ENCODE measurements at regions not wholly inside any gene's neighbourhood (a gene's known extent, or its start where the extent isn't known, plus 50 kb on each side); places are given as distances from the start of the nearest gene placed in this dataset.

- TF ChIP-seq RAD21 (IDR thresholded peaks at IDR 0.05; ENCODE audit: low read depth) (no peak), CREB1 (IDR thresholded peaks at IDR 0.05; ENCODE audit: low read depth) (no peak), TEAD4 (IDR thresholded peaks at IDR 0.05) (no peak), NFIC (IDR thresholded peaks at IDR 0.05) (no peak), YY1 (IDR thresholded peaks at IDR 0.05; ENCODE audit: low read depth) (no peak), EP300 (IDR thresholded peaks at IDR 0.05; ENCODE audit: borderline replicate concordance) (no peak), TAF1 (IDR thresholded peaks at IDR 0.05; ENCODE audit: low read depth) (no peak), MAX (IDR thresholded peaks at IDR 0.05) (no peak), FOXM1 (IDR thresholded peaks at IDR 0.05; ENCODE audit: borderline replicate concordance, low read depth) (no peak), ZBTB7A (IDR thresholded peaks at IDR 0.05; ENCODE audit: low read depth) (no peak), EGR1 (IDR thresholded peaks at IDR 0.05) (no peak), TCF12 (IDR thresholded peaks at IDR 0.05; ENCODE audit: low read depth) (no peak), CEBPB (IDR thresholded peaks at IDR 0.05) (no peak), REST (IDR thresholded peaks at IDR 0.05; ENCODE audit: low read depth) (no peak)
- TF ChIP-seq, protein P1, sequence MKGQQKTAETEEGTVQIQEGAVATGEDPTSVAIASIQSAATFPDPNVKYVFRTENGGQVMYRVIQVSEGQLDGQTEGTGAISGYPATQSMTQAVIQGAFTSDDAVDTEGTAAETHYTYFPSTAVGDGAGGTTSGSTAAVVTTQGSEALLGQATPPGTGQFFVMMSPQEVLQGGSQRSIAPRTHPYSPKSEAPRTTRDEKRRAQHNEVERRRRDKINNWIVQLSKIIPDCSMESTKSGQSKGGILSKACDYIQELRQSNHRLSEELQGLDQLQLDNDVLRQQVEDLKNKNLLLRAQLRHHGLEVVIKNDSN (IDR thresholded peaks at IDR 0.05) = no peak
Observed at GRCh38 chr15:79657722-79658121, 225.6 kb downstream of the MINAR1 start.

DNA sequence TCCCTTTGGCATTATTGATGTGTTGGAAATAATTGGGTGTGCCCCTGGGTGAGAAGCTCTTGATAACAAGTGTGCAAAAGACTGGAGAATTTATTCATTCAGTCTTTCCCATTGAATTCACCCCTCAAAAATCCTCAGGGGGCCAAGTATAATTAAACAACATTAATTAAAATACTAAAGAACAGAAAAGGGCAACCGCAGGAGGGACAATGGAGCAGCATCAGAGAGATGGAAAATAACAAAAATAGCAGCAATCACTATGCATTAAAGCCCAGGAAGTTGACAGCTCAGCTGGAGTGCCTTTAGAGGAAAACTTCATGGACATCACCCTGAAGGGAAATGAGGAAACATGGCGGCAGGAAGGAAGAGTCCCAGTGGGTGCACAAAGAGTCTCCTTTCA is 227.6 kb downstream of the MINAR1 start:
- TF ChIP-seq EP300 (IDR thresholded peaks at IDR 0.05; ENCODE audit: borderline replicate concordance) (no peak), EGR1 (IDR thresholded peaks at IDR 0.05) (no peak), NFIC (IDR thresholded peaks at IDR 0.05) (no peak), YY1 (IDR thresholded peaks at IDR 0.05; ENCODE audit: low read depth) (no peak), REST (IDR thresholded peaks at IDR 0.05; ENCODE audit: low read depth) (no peak)

DNA sequence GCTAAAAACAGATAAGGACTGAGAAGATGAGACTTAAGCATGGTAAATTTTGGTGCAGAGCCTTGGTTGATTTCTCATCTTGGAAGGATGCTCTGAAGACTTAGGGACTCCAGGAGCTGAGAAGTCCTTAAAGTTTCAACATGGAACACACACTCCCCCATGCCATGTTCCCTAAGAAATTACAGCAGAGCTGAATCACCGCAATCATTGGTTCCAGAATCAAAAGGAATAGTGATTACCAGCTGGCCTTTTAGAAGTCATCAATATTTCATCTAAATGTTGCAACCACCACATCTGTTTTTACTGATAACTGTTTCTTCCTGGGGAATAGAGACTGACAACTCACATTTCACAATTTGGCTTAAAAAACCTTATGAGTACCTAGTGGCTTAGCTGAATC is 229.3 kb downstream of the MINAR1 start:
- TF ChIP-seq RAD21 (IDR thresholded peaks at IDR 0.05; ENCODE audit: low read depth) (no peak), TCF12 (IDR thresholded peaks at IDR 0.05; ENCODE audit: low read depth) (no peak), YY1 (IDR thresholded peaks at IDR 0.05; ENCODE audit: low read depth) (no peak), TAF1 (IDR thresholded peaks at IDR 0.05; ENCODE audit: low read depth) (no peak), EGR1 (IDR thresholded peaks at IDR 0.05) (no peak), REST (IDR thresholded peaks at IDR 0.05; ENCODE audit: low read depth) (no peak), NFIC (IDR thresholded peaks at IDR 0.05) (no peak), CREB1 (IDR thresholded peaks at IDR 0.05; ENCODE audit: low read depth) (no peak), CEBPB (IDR thresholded peaks at IDR 0.05) (no peak), EP300 (IDR thresholded peaks at IDR 0.05; ENCODE audit: borderline replicate concordance) (no peak), FOXM1 (IDR thresholded peaks at IDR 0.05; ENCODE audit: borderline replicate concordance, low read depth) (no peak), ZBTB7A (IDR thresholded peaks at IDR 0.05; ENCODE audit: low read depth) (no peak), MAX (IDR thresholded peaks at IDR 0.05) (no peak), TEAD4 (IDR thresholded peaks at IDR 0.05) (no peak)
- TF ChIP-seq, protein P1 (IDR thresholded peaks at IDR 0.05) = no peak

DNA sequence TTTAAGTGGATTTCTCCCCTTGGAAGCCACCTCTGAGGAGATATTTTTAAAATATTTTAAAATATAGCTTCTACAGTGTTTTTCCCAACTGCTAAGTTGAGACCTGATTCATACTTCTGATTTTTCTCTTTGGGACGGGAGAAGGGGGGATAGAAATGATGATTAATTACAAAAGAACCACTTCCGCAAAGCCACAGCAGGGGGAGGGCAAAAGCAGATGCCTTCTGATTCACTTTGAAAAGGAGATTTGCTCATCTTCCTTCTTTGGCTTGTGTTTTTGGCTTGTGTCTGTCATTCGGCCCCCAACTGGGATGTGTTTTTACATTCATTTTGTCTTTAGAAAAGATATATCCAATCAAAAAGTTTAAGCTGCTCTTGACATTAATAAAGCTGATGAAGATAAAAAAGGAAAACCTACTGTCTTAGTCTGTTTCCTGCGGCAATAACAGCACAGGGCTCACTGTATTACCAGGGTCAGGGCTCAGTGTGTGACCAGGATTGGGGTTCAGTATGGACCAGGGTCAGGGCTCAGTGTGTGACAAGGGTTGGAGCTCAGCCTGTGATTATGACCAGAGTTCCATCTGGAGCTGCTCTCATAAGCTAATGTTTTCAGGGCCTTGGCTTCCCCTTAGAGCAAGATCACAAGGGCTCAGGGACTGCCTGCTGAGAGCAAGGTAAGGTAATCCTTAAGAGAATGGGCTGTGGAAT is 223.2 kb downstream of the MTHFS start:
- TF ChIP-seq YY1 (IDR thresholded peaks at IDR 0.05; ENCODE audit: low read depth) (no peak), NFIC (IDR thresholded peaks at IDR 0.05) (no peak), MAX (IDR thresholded peaks at IDR 0.05) (no peak), TAF1 (IDR thresholded peaks at IDR 0.05; ENCODE audit: low read depth) (no peak), TEAD4 (IDR thresholded peaks at IDR 0.05) (no peak), TCF12 (IDR thresholded peaks at IDR 0.05; ENCODE audit: low read depth) (no peak), EGR1 (IDR thresholded peaks at IDR 0.05) (no peak), ZBTB7A (IDR thresholded peaks at IDR 0.05; ENCODE audit: low read depth) (no peak), EP300 (IDR thresholded peaks at IDR 0.05; ENCODE audit: borderline replicate concordance) (no peak)
- TF ChIP-seq, protein P1 (IDR thresholded peaks at IDR 0.05) = no peak

All from Ishikawa (cell line).